ENCODE measurements at regions not wholly inside any gene's neighbourhood (a gene's known extent, or its start where the extent isn't known, plus 50 kb on each side); places are given as distances from the start of the nearest gene placed in this dataset.

- DNase-seq = no peak
Measured at GRCh38 chr9:30670805-30671562, 1713.5 kb upstream of the ACO1 start.

- DNase-seq = peak; percentile 3
Measured at GRCh38 chr9:30673132-30673531, 1711.3 kb upstream of the ACO1 start.

- DNase-seq = no peak
Measured at GRCh38 chr9:30676651-30677050, 1707.8 kb upstream of the ACO1 start.

GRCh38 chr9:30677221-30677620, 1707.2 kb upstream of the ACO1 start:
- DNase-seq = no peak

- DNase-seq = no peak
Measured at GRCh38 chr9:30688801-30689200, 1695.6 kb upstream of the ACO1 start.

- no peak for DNase-seq
Measured at GRCh38 chr9:30697958-30698357, 1686.5 kb upstream of the ACO1 start.

- DNase-seq = no peak
Measured at GRCh38 chr9:30711591-30711990, 1672.9 kb upstream of the ACO1 start.

GRCh38 chr9:30713243-30713642, 1671.2 kb upstream of the ACO1 start:
- no peak for DNase-seq

- no peak for DNase-seq
Measured at GRCh38 chr9:30714389-30714788, 1670.1 kb upstream of the ACO1 start.

GRCh38 chr9:30718483-30718882, 1666.0 kb upstream of the ACO1 start:
- DNase-seq = no peak

- no peak for DNase-seq
Measured at GRCh38 chr9:30722065-30722464, 1662.4 kb upstream of the ACO1 start.

- DNase-seq = no peak
Measured at GRCh38 chr9:30723656-30724055, 1660.8 kb upstream of the ACO1 start.

GRCh38 chr9:30732060-30732459, 1652.4 kb upstream of the ACO1 start:
- DNase-seq = no peak

- no peak for DNase-seq
Measured at GRCh38 chr9:30744871-30745270, 1639.6 kb upstream of the ACO1 start.

- no peak for DNase-seq
Measured at GRCh38 chr9:30746589-30746988, 1637.9 kb upstream of the ACO1 start.

GRCh38 chr9:30757723-30758122, 1626.7 kb upstream of the ACO1 start:
- no peak for DNase-seq

GRCh38 chr9:30758726-30759446, 1625.6 kb upstream of the ACO1 start:
- no peak for DNase-seq

GRCh38 chr9:30765318-30765717, 1619.1 kb upstream of the ACO1 start:
- DNase-seq = no peak

- no peak for DNase-seq
Measured at GRCh38 chr9:30771163-30771708, 1613.2 kb upstream of the ACO1 start.

GRCh38 chr9:30771760-30772159, 1612.7 kb upstream of the ACO1 start:
- no peak for DNase-seq

GRCh38 chr9:30773427-30773826, 1611.0 kb upstream of the ACO1 start:
- DNase-seq = no peak

GRCh38 chr9:30774326-30774725, 1610.1 kb upstream of the ACO1 start:
- DNase-seq = no peak

- no peak for DNase-seq
Measured at GRCh38 chr9:30775236-30775635, 1609.2 kb upstream of the ACO1 start.

- DNase-seq = no peak
Measured at GRCh38 chr9:30796764-30797163, 1587.7 kb upstream of the ACO1 start.
